ENCODE measurements at regions not wholly inside any gene's neighbourhood (a gene's known extent, or its start where the extent isn't known, plus 50 kb on each side); places are given as distances from the start of the nearest gene placed in this dataset.

GRCh38 chr12:116423094-116423493, 136.1 kb upstream of the MAP1LC3B2 start:
- no peak overlapping the region for H3K27ac ChIP-seq (ENCODE audit: extremely low read depth, low read depth, low read length)
- H3K9me3 ChIP-seq (ENCODE audit: control insufficient read depth, insufficient read depth, low read depth, low read length): no peaks in the 10 kb centered on the region
- peaks cover 6% of the 10 kb centered on the region; the same call in 1 of the 2 replicates for H3K4me1 ChIP-seq (ENCODE audit: control insufficient read depth, insufficient read depth, low read length)
- H3K4me3 ChIP-seq (ENCODE audit: low read depth, low read length): no peak overlapping the region
- POLR2A ChIA-PET: no interaction called here
- H3K36me3 ChIP-seq (ENCODE audit: control insufficient read depth in 2 of 2, insufficient read depth in 1 of 2, low read length in 2 of 2): no peaks in the 10 kb centered on the region
- TF ChIP-seq ZNF596 (tag by site-specific recombination; IDR thresholded peaks at IDR 0.05) (no peak), ZNF112 (tag by site-specific recombination; IDR thresholded peaks at IDR 0.05) (no peak), ZNF24 (tag by site-specific recombination; IDR thresholded peaks at IDR 0.05) (no peak), KLF10 (tag by site-specific recombination; IDR thresholded peaks at IDR 0.05) (no peak), ZNF514 (tag by site-specific recombination; IDR thresholded peaks at IDR 0.05) (no peak), ZNF626 (tag by site-specific recombination; IDR thresholded peaks at IDR 0.05) (no peak), ZNF488 (tag by site-specific recombination; IDR thresholded peaks at IDR 0.05) (no peak), TRIM28 (IDR thresholded peaks at IDR 0.05; ENCODE audit: borderline replicate concordance, low read length) (no peak), BCL11B (tag by site-specific recombination; IDR thresholded peaks at IDR 0.05; ENCODE audit: low read depth) (no peak)
- CTCF ChIA-PET: no interaction called here

- TF ChIP-seq ZSCAN4 (tag by site-specific recombination; IDR thresholded peaks at IDR 0.05): no peak
- 0 out of 2 replicates have a peak, but pooled peaks have one; percentile 39 for TF ChIP-seq ZNF121 (tag by site-specific recombination; IDR thresholded peaks at IDR 0.05)
- Histone ChIP-seq H3K4me1 (ENCODE audit: control insufficient read depth, insufficient read depth, low read length) (peaks cover 6% of the 10 kb centered on the region; the same call in 1 of the 2 replicates), H3K27ac (ENCODE audit: extremely low read depth, low read depth, low read length) (no peak overlapping the region), H3K4me3 (ENCODE audit: low read depth, low read length) (no peak overlapping the region), H3K36me3 (ENCODE audit: control insufficient read depth in 2 of 2, insufficient read depth in 1 of 2, low read length in 2 of 2) (no peaks in the 10 kb centered on the region), H3K9me3 (ENCODE audit: control insufficient read depth, insufficient read depth, low read depth, low read length) (no peaks in the 10 kb centered on the region)
- ChIA-PET POLR2A (no interaction called here), CTCF (interaction anchor here (0.6 to 0.9 kb wide), 8 partner anchors 11 to 979 kb away, joined by 3 to 6 read pairs (median 3); no protein-coding TSS in a partner anchor)
Measured at GRCh38 chr12:116425256-116426193, 133.7 kb upstream of the MAP1LC3B2 start.

- Histone ChIP-seq H3K4me3 (ENCODE audit: low read depth, low read length) (no peak overlapping the region), H3K4me1 (ENCODE audit: control insufficient read depth, insufficient read depth, low read length) (peaks cover 6% of the 10 kb centered on the region; the same call in 1 of the 2 replicates), H3K9me3 (ENCODE audit: control insufficient read depth, insufficient read depth, low read depth, low read length) (no peaks in the 10 kb centered on the region), H3K27ac (ENCODE audit: extremely low read depth, low read depth, low read length) (no peak overlapping the region), H3K36me3 (ENCODE audit: control insufficient read depth in 2 of 2, insufficient read depth in 1 of 2, low read length in 2 of 2) (no peaks in the 10 kb centered on the region)
- ChIA-PET POLR2A (interaction anchor here (0.6 to 1.1 kb wide), 4 partner anchors 20 to 176 kb away, joined by 3 to 5 read pairs (median 4); no protein-coding TSS in a partner anchor), CTCF (interaction anchor here (1.8 kb wide), 1 partner anchor 174 kb away, joined by 5 read pairs; no protein-coding TSS in a partner anchor)
- no peak for TF ChIP-seq ZNF555 (tag by site-specific recombination; conservative IDR thresholded peaks at IDR 0.05)
- no peak for TF ChIP-seq FEZF1 (tag by site-specific recombination; IDR thresholded peaks at IDR 0.05)
- peak; percentile 42; the same call in 1 of the 2 replicates for TF ChIP-seq ZNF600 (tag by site-specific recombination; IDR thresholded peaks at IDR 0.05)
- no peak for TF ChIP-seq ZBTB1 (tag by site-specific recombination; IDR thresholded peaks at IDR 0.05)
- no peak for TF ChIP-seq ZNF670 (tag by site-specific recombination; IDR thresholded peaks at IDR 0.05; ENCODE audit: low read depth)
- no peak for TF ChIP-seq ELK4 (IDR thresholded peaks at IDR 0.05; ENCODE audit: borderline replicate concordance, low read depth, low read length)
- TF ChIP-seq MEIS1 (CRISPR knock-in tag; IDR thresholded peaks at IDR 0.05; ENCODE audit: borderline replicate concordance): no peak
- TF ChIP-seq PRDM2 (tag by site-specific recombination; IDR thresholded peaks at IDR 0.05; ENCODE audit: borderline replicate concordance): no peak
- TF ChIP-seq ZNF133 (tag by site-specific recombination; IDR thresholded peaks at IDR 0.05): no peak
Measured at GRCh38 chr12:116426391-116427136, 132.6 kb upstream of the MAP1LC3B2 start.
